Peyer's patch (tissue), 4 donors: ENCODE measurements at regions not wholly inside any gene's neighbourhood (a gene's known extent, or its start where the extent isn't known, plus 50 kb on each side); places are given as distances from the start of the nearest gene placed in this dataset.

Source experiments
- CTCF ChIP-seq, 6 experiments: fragments of 450-650 bp in 4 of 6; fragments of 200-600 bp in 2 of 6; sonication (generic) in 1 of 6; IDR thresholded peaks; one replicate each; pipeline ENCODE4 v1.5.1; 2017 to 2019; ENCODE audit warnings: antibody characterized with exemption in 6 of 6, mild to moderate bottlenecking in 3 of 6, moderate library complexity in 1 of 6
- POLR2A ChIP-seq, 2 donors: fragments of 450-650 bp; IDR thresholded peaks; one replicate each; pipeline ENCODE4 v1.5.1; 2017; ENCODE audit warnings: antibody characterized with exemption in 2 of 2, mild to moderate bottlenecking in 2 of 2, moderate library complexity in 2 of 2

GRCh38 chr5:15284706-15285105, 215.3 kb upstream of the FBXL7 start:
- no peak for TF ChIP-seq POLR2A (IDR thresholded peaks at IDR 0.05)
- no peak for TF ChIP-seq CTCF (IDR thresholded peaks at IDR 0.05)
